Left lung (tissue), 4 donors: ENCODE measurements at regions not wholly inside any gene's neighbourhood (a gene's known extent, or its start where the extent isn't known, plus 50 kb on each side); places are given as distances from the start of the nearest gene placed in this dataset.
"Not testable (repeated sequence)": the region's sequence is repeated elsewhere in the genome, so short reads cannot be mapped to it uniquely, and the experiment has no call there.

Experiments
- ATAC-seq: fragments of 200-7000 bp; cut with Tn5 transposase; one replicate; pipeline ENCODE4 v1.9.1; 2020; ENCODE audit warnings: moderate library complexity
- DNase-seq, 4 donors: peaks; one replicate each; pipeline ENCODE4 v3.0.0-alpha.2; 2013 to 2020
- H3K27ac ChIP-seq, 2 donors: fragments of 200-600 bp; sonication (generic) in 1 of 2; one replicate each; pipeline versions ENCODE4 v1.5.0 to v1.8.0; 2020 to 2021
- H3K27me3 ChIP-seq, 2 donors: fragments of 200-600 bp; sonication (generic) in 1 of 2; one replicate each; pipeline versions ENCODE4 v1.5.0 to v1.8.0; 2020 to 2021
- H3K36me3 ChIP-seq, 2 donors: fragments of 200-600 bp; sonication (generic) in 1 of 2; one replicate each; pipeline versions ENCODE4 v1.5.0 to v1.8.0; 2020 to 2021
- H3K4me1 ChIP-seq, 2 donors: fragments of 200-600 bp; one replicate each; pipeline ENCODE4 v1.8.0; 2021
- H3K4me3 ChIP-seq, 2 donors: fragments of 200-600 bp; sonication (generic) in 1 of 2; one replicate each; pipeline versions ENCODE4 v1.5.0 to v1.8.0; 2020 to 2021; ENCODE audit warnings: mild to moderate bottlenecking in 1 of 2
- H3K9me3 ChIP-seq, 2 donors: fragments of 200-600 bp; sonication (generic) in 1 of 2; one replicate each; pipeline versions ENCODE4 v1.5.0 to v1.8.0; 2020 to 2021
- intact Hi-C, 2 donors: fragments of 100-400 bp; cut with DNase I; formaldehyde crosslinking; loops; one replicate each; pipeline versions ENCODE4 v1.11.2 to v1.14.2; 2022
- TF ChIP-seq, protein P1 (sequence below), 2 donors: fragments of 200-600 bp; sonication (generic) in 1 of 2; IDR thresholded peaks; one replicate each; pipeline versions ENCODE4 v1.5.0 to v1.8.0; 2021; ENCODE audit warnings: antibody characterized with exemption in 2 of 2
- donor health status: DM: no; HTN: yes; CAD: no.
- donor health status: DM: no; HTN: no; CAD: no.

DNA sequence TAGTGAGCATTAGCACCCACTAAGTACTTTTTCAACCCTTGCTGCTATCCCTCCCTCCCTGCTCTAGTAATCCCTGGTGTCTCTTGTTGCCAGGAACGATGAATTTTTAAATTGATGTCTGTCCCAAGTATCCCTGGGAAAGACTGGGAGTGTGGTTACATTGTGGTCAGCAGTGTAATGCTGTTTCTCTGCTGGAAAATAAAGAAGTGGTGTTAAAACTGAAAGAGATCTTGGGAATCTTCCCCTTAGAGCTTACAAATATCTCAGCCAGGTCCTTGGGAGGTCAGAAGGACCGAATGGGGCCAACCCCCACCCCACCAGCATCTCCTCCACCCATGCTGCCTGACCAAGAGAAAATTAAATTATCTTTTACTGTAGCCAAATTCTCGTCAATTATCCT is 174.5 kb upstream of the MXRA5 start:
- H3K4me1 ChIP-seq: no peaks in the 10 kb centered on the region
- intact Hi-C loops: no loop called here
- no peaks in the 10 kb centered on the region for H3K36me3 ChIP-seq
- H3K9me3 ChIP-seq: no peaks in the 10 kb centered on the region
- H3K27ac ChIP-seq: peak overlapping the region in 1 of 2 donors; percentile 6
- H3K27me3 ChIP-seq: peaks cover 0 to under 1% of the 10 kb centered on the region in 2 donors
- ATAC-seq (peak; percentile 19), DNase-seq (no peak)
- TF ChIP-seq, protein P1, sequence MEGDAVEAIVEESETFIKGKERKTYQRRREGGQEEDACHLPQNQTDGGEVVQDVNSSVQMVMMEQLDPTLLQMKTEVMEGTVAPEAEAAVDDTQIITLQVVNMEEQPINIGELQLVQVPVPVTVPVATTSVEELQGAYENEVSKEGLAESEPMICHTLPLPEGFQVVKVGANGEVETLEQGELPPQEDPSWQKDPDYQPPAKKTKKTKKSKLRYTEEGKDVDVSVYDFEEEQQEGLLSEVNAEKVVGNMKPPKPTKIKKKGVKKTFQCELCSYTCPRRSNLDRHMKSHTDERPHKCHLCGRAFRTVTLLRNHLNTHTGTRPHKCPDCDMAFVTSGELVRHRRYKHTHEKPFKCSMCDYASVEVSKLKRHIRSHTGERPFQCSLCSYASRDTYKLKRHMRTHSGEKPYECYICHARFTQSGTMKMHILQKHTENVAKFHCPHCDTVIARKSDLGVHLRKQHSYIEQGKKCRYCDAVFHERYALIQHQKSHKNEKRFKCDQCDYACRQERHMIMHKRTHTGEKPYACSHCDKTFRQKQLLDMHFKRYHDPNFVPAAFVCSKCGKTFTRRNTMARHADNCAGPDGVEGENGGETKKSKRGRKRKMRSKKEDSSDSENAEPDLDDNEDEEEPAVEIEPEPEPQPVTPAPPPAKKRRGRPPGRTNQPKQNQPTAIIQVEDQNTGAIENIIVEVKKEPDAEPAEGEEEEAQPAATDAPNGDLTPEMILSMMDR (IDR thresholded peaks at IDR 0.05): no peak
- no peak overlapping the region for H3K4me3 ChIP-seq

DNA sequence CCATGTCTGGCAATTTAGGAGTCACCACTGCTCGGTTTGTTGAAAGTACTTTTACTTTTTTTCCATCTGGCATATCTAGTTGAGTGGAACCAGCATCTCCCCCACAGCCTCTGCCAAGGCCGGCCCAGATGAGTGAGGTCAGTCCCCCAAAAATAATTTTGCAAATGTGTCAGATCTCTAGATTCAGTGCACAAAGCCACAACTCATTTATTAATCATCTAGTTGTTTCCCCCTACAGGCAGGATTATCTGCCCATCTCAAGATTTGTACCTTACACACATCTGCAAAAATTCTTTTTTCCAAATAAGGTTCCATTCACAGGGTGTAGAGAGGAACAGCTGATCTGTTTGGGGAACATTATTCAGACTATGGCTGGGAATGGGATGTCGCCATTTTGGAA is 174.0 kb upstream of the MXRA5 start:
- TF ChIP-seq, protein P1 (IDR thresholded peaks at IDR 0.05): no peak
- ATAC-seq (no peak), DNase-seq (no peak)
- Histone ChIP-seq H3K4me3 (no peak overlapping the region), H3K27me3 (no peaks in the 10 kb centered on the region), H3K36me3 (no peaks in the 10 kb centered on the region), H3K9me3 (no peaks in the 10 kb centered on the region), H3K27ac (peak overlapping the region in 1 of 2 donors; percentile 6), H3K4me1 (no peaks in the 10 kb centered on the region)
- intact Hi-C loops: no loop called here

DNA sequence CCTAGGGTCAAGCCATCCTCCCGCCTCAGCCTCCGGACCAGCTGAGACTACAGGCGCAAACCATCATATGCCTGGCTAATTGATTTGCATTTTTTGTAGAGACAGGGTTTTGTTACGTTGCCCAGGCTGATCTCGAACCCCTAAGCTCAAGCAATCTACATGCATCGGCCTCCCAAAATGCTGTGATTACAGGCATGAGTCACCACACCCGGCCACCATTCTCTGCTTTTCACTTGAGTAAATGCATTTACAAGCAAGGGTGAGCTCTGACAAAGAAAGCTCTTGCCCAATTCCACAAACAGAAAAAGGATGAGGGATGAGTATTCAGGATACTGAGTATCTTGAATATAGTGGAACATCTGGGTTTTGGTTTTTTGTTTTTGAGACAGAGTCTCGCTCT is 172.9 kb upstream of the MXRA5 start:
- H3K9me3 ChIP-seq, H3K27ac ChIP-seq, H3K27me3 ChIP-seq, H3K4me1 ChIP-seq, ATAC-seq, H3K36me3 ChIP-seq, H3K4me3 ChIP-seq, DNase-seq, intact Hi-C loops: not testable (repeated sequence)

DNA sequence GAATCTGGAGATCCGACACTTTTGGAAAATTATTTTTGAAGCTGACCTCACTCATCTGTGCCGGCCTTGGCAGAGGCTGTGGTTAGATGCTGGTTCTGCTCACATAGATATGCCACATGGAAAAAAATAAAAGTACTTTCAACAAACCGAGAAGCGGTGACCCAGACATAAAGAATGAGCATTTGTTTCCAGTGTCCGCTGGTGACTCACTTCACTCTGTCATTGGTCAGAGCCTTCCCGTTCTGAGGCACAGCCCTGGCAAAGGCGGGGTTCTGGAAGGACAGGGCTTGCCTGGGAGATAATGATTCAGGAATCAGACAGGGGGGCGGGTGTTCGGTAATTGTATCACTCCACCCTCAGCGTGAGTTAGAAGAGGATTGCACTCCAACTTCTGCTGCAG is 172.4 kb upstream of the MXRA5 start:
- Histone ChIP-seq H3K36me3 (no peaks in the 10 kb centered on the region), H3K9me3 (no peaks in the 10 kb centered on the region), H3K27ac (no peak overlapping the region), H3K4me1 (no peaks in the 10 kb centered on the region), H3K4me3 (no peak overlapping the region), H3K27me3 (no peaks in the 10 kb centered on the region)
- DNase-seq (peak in 1 of 4 donors; percentile 34), ATAC-seq (peak; percentile 31)
- intact Hi-C loops: no loop called here
- TF ChIP-seq, protein P1 (IDR thresholded peaks at IDR 0.05): no peak

DNA sequence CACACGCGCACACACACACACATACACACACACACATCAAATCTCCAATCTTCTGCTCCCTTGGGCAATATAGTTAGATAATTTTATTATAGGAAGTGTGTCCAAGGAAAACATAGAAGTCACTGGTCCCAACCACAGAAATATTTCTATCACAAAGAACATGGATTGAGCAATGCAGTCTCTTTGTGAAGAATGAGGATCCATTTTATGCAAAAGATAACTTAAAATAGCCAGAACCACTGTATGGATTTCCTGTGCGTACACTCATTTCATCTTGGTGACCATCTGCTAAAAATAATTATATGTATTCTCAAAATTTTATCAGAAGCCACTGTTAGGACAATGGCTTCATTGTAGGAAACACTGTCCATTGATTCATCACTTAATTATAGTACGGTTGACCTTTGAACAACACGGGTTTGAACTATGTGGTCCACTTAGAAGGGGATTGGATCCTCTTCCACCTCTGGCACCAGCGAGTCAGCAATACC is 169.6 kb upstream of the MXRA5 start:
- TF ChIP-seq, protein P1 (IDR thresholded peaks at IDR 0.05): no peak
- ATAC-seq (no peak), DNase-seq (no peak)
- H3K4me3 ChIP-seq: no peak overlapping the region
- H3K27ac ChIP-seq: no peak overlapping the region
- no peaks in the 10 kb centered on the region for H3K4me1 ChIP-seq
- no peaks in the 10 kb centered on the region for H3K27me3 ChIP-seq
- intact Hi-C loops: no loop called here
- H3K36me3 ChIP-seq: no peaks in the 10 kb centered on the region
- no peaks in the 10 kb centered on the region for H3K9me3 ChIP-seq

DNA sequence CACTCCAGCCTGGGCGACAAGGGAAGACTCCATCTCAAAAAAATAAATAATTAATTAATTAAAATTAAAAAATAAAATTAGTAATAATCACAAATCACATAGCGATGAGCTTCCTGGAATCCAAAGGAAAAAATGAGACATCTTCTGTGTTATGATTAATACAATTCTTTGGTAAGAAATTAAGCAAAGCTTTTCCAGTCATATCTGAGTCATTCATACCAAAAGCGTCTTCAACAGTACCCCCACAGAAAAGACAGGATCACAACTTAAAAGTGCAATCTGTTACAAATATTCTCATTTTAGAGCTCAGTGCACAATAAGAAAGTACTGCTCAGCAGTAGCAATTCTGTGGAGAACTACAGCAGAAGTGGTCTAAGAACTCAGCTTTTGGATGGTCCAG is 168.5 kb upstream of the MXRA5 start:
- DNase-seq: no peak
- Histone ChIP-seq H3K4me3 (no peak overlapping the region), H3K36me3 (no peaks in the 10 kb centered on the region), H3K27me3 (no peaks in the 10 kb centered on the region), H3K9me3 (no peaks in the 10 kb centered on the region), H3K4me1 (no peaks in the 10 kb centered on the region), H3K27ac (no peak overlapping the region)
- intact Hi-C loops: no loop called here
- ATAC-seq: no peak
- TF ChIP-seq, protein P1 (IDR thresholded peaks at IDR 0.05): no peak

DNA sequence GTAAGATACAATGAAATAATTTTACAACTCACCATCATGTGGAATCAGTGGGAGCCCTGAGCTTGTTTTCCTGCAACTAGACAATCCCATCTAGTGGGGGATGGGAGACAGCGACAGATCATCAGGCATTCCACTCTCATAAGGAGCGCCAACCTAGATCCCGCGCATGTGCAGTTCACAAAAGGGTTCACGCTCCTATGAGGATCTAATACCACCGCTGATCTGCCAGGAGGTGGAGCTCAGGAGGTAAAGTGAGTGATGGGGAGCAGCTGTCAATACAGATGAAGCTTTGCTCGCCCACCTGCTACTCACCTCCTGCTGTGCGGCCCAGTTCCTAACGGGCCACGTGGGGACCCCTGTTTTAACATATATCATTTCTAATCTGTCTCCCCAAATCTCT is 165.7 kb upstream of the MXRA5 start:
- H3K27me3 ChIP-seq, H3K27ac ChIP-seq, ATAC-seq, H3K4me1 ChIP-seq, H3K36me3 ChIP-seq, DNase-seq, H3K4me3 ChIP-seq, H3K9me3 ChIP-seq, intact Hi-C loops: not testable (repeated sequence)
